HEK293 (cell line): ENCODE measurements at regions not wholly inside any gene's neighbourhood (a gene's known extent, or its start where the extent isn't known, plus 50 kb on each side); places are given as distances from the start of the nearest gene placed in this dataset.

Source experiments
- CTCF ChIA-PET: fragments of 350-600 bp; formaldehyde crosslinking; extraction: SDS; loops from one replicate; lab custom pipeline; 2021; ENCODE audit warnings: antibody characterized with exemption; lab: Yijun Ruan, JAX
- POLR2A ChIA-PET: fragments of 300-600 bp; formaldehyde crosslinking; extraction: SDS; loops from one replicate; lab custom pipeline; 2020; ENCODE audit warnings: antibody characterized with exemption, inconsistent platforms; lab: Yijun Ruan, JAX
- H3K27ac ChIP-seq: fragments of 200-500 bp; sonication (Bioruptor generic); 2 replicates; pipeline ENCODE4 v1.5.1; 2014; ENCODE audit warnings: low read depth, low read length, control low read depth, inconsistent platforms; ENCODE audit errors: extremely low read depth
- H3K36me3 ChIP-seq, 2 experiments: fragments of 200-500 bp in 1 of 2; sonication (Bioruptor generic) in 1 of 2; 1 replicate in 1 of 2; 2 replicates in 1 of 2; pipeline ENCODE4 v1.5.1; 2014 to 2017; ENCODE audit warnings: inconsistent platforms in 2 of 2, low read length in 2 of 2; ENCODE audit not compliant: control insufficient read depth in 2 of 2, insufficient read depth in 1 of 2
- H3K4me1 ChIP-seq: fragments of 200-500 bp; sonication (Bioruptor generic); 2 replicates; pipeline ENCODE4 v1.5.1; 2014; ENCODE audit warnings: mild to moderate bottlenecking, low read length, inconsistent platforms; ENCODE audit not compliant: control insufficient read depth, insufficient read depth
- H3K4me3 ChIP-seq: 2 replicates; pipeline ENCODE4 v1.5.1; 2011; ENCODE audit warnings: low read depth, mild to moderate bottlenecking, control low read depth, low read length, moderate library complexity
- H3K9me3 ChIP-seq: fragments of 200-500 bp; sonication (Bioruptor generic); 2 replicates; pipeline ENCODE4 v1.5.1; 2014; ENCODE audit warnings: low read depth, low read length, inconsistent platforms; ENCODE audit not compliant: control insufficient read depth, insufficient read depth
- MYNN ChIP-seq: fragments of 450-650 bp; formaldehyde crosslinking; IDR thresholded peaks from 2 replicates; pipeline ENCODE4 v1.5.1; 2016; ENCODE audit warnings: missing biosample characterization, missing genetic modification characterization, borderline replicate concordance
- PBX3 ChIP-seq: sonication (generic); formaldehyde crosslinking; IDR thresholded peaks from 2 replicates; pipeline ENCODE4 v1.8.1; 2022; ENCODE audit warnings: mild to moderate bottlenecking, moderate library complexity, missing genetic modification reagents
- PRDM10 ChIP-seq: fragments of 450-650 bp; formaldehyde crosslinking; IDR thresholded peaks from 2 replicates; pipeline ENCODE4 v1.5.1; 2016; ENCODE audit warnings: missing biosample characterization, missing genetic modification characterization
- PRDM6 ChIP-seq: fragments of 450-650 bp; formaldehyde crosslinking; IDR thresholded peaks from 2 replicates; pipeline ENCODE4 v1.5.1; 2017; ENCODE audit warnings: missing biosample characterization, missing genetic modification characterization
- REST ChIP-seq: fragments of 450-650 bp; formaldehyde crosslinking; IDR thresholded peaks from 2 replicates; pipeline ENCODE4 v1.5.1; 2016; ENCODE audit warnings: missing biosample characterization, missing genetic modification characterization
- ZNF10 ChIP-seq: fragments of 450-650 bp; formaldehyde crosslinking; IDR thresholded peaks from 2 replicates; pipeline ENCODE4 v1.5.1; 2017; ENCODE audit warnings: missing biosample characterization, missing genetic modification characterization
- ZNF146 ChIP-seq: fragments of 450-650 bp; formaldehyde crosslinking; IDR thresholded peaks from 2 replicates; pipeline ENCODE4 v1.5.1; 2016; ENCODE audit warnings: missing biosample characterization, missing genetic modification characterization
- ZNF19 ChIP-seq: fragments of 450-650 bp; formaldehyde crosslinking; IDR thresholded peaks from 2 replicates; pipeline ENCODE4; 2016; ENCODE audit warnings: missing biosample characterization, missing genetic modification characterization, low read depth
- ZNF398 ChIP-seq: fragments of 450-650 bp; formaldehyde crosslinking; IDR thresholded peaks from 2 replicates; pipeline ENCODE4 v1.5.1; 2017; ENCODE audit warnings: missing biosample characterization, missing genetic modification characterization
- ZNF473 ChIP-seq: fragments of 450-650 bp; formaldehyde crosslinking; IDR thresholded peaks from 2 replicates; pipeline ENCODE4 v1.5.1; 2017; ENCODE audit warnings: missing biosample characterization, missing genetic modification characterization
- ZNF488 ChIP-seq: fragments of 450-650 bp; formaldehyde crosslinking; IDR thresholded peaks from 2 replicates; pipeline ENCODE4 v1.5.1; 2016; ENCODE audit warnings: missing biosample characterization, missing genetic modification characterization
- ZNF558 ChIP-seq: fragments of 450-650 bp; formaldehyde crosslinking; IDR thresholded peaks from 2 replicates; pipeline ENCODE4 v1.5.1; 2016; ENCODE audit warnings: missing biosample characterization, missing genetic modification characterization
- ZNF580 ChIP-seq: fragments of 450-650 bp; formaldehyde crosslinking; IDR thresholded peaks from 2 replicates; pipeline ENCODE4 v1.5.1; 2016; ENCODE audit warnings: missing biosample characterization, missing genetic modification characterization
- ZNF670 ChIP-seq: fragments of 450-650 bp; formaldehyde crosslinking; IDR thresholded peaks from 2 replicates; pipeline ENCODE4 v1.5.1; 2016; ENCODE audit warnings: missing biosample characterization, missing genetic modification characterization, low read depth
- ZSCAN23 ChIP-seq: fragments of 450-650 bp; formaldehyde crosslinking; IDR thresholded peaks from 2 replicates; pipeline ENCODE4 v1.5.1; 2016; ENCODE audit warnings: missing biosample characterization, missing genetic modification characterization

- TF ChIP-seq ZNF670 (tag by site-specific recombination) (no peak), ZNF19 (tag by site-specific recombination) (no peak), ZNF580 (tag by site-specific recombination) (no peak), ZSCAN23 (tag by site-specific recombination) (no peak), ZNF473 (tag by site-specific recombination) (no peak), ZNF488 (no peak), PBX3 (CRISPR knock-in tag) (no peak), ZNF146 (tag by site-specific recombination) (no peak), PRDM10 (tag by site-specific recombination) (no peak), ZNF10 (no peak), REST (no peak), MYNN (tag by site-specific recombination) (no peak), PRDM6 (tag by site-specific recombination) (no peak), ZNF398 (tag by site-specific recombination) (no peak), ZNF558 (tag by site-specific recombination) (no peak)
- Histone ChIP-seq H3K4me1 (no peaks in the 10 kb centered on the region), H3K36me3 (no peaks in the 10 kb centered on the region), H3K27ac (no peak overlapping the region), H3K4me3 (no peak overlapping the region), H3K9me3 (no peaks in the 10 kb centered on the region)
- ChIA-PET POLR2A (no interaction called here), CTCF (no interaction called here)
These were observed 325.3 kb downstream of the RPS24 start for GRCh38 chr10:78358982-78359381.
